HG02938 (cell line): ENCODE measurements at regions not wholly inside any gene's neighbourhood (a gene's known extent, or its start where the extent isn't known, plus 50 kb on each side); places are given as distances from the start of the nearest gene placed in this dataset.
"Not testable (repeated sequence)": the region's sequence is repeated elsewhere in the genome, so short reads cannot be mapped to it uniquely, and the experiment has no call there.

Experiments
- ATAC-seq: cut with Tn5 transposase; IDR thresholded peaks from one replicate; pipeline ENCODE4 v1.9.1; 2021; ENCODE audit warnings: mild to moderate bottlenecking, moderate library complexity; ENCODE audit not compliant: unreplicated experiment

DNA sequence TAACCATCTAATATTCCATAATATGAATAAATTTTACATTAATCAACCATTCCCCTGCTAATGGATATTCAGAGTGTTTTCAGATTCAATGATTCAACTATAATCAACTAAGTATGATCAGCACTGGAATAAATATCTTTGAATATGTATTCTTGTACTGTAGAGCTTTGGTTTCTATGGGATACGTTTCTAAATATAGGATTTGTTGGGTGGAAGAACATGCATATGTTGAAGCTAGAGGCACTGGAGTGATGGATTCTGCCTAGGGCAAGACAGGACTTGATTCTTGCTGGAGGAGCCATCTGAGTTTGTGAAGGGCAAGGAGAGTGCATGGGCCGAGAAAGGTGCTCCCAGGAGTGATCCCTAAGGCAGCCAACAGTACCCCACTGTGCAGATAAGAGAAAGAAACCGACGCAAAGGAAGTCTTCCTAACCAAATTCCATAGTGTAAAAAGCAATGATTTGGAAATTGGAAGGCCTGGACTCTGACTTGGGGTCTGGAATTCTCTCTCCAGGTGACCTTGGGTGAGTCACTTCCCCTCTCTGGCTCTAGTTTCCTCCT is 418.7 kb downstream of the PREX1 start:
- ATAC-seq = no peak

DNA sequence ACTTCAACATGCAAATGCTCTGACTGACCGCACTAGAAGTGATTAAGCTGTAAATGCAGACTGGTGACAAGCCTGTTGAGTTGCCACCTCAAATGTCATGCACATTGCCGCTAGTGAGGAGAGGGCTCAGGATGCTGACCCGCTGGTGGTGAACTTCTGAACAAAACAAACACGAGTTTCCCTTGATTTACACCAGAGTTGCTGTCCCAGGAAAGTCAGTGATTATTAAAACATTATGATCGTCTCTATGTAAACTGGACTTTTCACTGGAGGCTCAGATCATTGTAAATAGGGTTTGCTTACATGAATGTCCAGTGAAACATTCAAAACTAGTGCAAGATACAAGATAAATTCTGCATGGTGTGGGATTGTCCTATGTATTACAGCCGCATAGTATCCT is 420.1 kb downstream of the PREX1 start:
- no peak for ATAC-seq

DNA sequence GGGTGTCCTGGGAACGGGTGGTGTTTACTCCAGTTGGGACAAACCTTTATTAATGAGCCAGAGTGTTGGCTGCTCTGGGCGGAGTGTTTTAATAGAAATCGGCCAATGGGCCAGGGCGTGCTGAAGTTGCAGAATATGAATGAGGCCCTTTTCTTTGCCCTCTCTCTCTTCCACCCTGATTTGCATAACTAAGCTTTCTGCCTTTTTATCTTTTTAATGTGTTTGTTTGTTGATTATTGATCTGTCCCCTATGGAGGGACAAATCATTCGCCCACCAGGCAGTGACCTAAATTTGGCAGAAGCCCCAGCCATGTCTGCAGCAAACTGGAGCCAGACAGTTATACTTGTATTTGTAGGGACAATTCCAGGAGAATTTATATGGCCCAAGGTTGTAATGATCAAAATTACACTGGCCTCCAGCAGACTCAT is 420.9 kb downstream of the PREX1 start:
- no peak for ATAC-seq

DNA sequence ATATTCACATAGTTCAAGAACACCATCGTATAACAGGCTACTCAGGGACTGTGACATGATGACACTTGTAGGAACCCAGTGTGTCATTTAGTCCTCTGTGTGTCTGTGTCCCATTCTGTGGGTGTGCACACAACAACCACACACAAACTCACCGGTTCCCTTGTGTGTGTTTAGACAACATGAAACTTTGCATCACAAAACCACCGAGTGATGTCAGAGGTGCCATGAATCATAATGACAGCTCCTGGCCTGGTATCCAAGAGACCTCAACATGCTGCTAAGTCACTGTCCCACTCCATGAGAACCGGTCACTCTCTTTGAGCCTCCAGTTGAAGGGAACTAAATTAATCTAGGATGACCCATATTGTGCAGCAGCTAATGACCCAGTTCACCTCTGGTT is 421.3 kb downstream of the PREX1 start:
- no peak for ATAC-seq

DNA sequence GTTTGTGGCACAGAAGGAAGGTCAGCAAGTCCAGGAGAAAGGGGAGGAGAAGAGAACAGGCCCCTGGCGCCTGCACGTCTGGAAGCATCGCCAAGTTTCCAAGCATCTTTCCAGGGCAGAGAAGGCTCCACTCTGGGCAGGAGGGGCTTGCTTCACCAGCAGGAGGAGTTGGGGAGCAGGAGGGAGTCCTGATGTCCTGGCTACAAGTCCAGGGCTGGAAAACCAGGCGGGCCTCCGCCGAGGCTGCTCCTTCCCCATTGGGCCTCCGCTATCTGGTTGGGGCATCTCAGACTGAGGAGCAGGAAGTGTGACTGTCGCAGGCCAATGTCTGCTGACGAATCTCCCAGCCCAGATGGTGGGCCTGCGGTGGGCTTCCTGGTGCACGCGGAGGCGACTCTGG is 421.9 kb downstream of the PREX1 start:
- no peak for ATAC-seq

DNA sequence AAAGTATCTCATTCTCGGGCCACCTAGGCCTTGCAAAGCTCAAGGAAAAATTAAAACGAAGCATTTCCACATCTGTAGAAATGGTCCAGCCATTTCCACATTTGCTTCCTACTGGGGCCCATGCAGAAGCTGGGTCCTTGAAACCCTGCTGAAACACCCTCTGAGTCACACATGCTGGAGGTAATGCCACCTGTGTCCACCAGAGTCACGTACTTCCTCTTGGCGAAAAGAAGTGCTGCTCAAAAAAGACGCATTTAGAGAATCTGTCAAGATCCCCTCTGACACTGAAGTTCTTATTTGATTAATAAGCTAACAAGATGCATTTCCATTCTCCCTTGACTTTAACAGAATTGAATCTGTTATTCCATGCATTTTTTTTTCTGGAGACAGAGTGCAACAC is 423.2 kb downstream of the PREX1 start:
- no peak for ATAC-seq

DNA sequence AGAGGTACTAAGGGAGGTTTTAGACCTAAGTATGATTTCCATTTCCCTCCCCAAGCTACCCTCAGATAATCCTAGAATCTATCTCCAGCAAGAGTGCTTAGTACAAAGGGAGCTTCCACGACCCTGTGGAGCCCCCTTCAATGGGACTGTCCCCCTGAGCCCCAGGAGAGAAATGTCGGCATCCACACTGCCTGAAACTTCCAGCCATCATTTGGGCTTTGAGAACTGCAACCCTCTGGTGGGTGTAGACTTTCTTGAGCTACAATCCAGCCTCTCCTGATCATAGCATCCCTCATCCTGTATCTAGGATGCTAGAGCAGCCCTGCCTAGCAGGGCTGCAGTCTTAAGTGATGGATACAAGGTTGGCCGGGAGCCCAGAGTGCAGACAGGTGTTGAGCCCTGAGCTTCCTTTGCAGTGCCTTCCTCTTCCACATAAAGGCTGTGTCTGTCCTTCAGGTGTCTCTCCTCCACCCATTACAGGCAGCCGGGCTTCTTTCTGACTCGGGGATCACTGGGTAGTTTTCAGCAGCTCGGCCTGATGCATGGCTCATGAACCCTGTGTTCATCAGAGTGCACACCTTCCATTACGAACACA is 424.5 kb downstream of the PREX1 start:
- no peak for ATAC-seq

DNA sequence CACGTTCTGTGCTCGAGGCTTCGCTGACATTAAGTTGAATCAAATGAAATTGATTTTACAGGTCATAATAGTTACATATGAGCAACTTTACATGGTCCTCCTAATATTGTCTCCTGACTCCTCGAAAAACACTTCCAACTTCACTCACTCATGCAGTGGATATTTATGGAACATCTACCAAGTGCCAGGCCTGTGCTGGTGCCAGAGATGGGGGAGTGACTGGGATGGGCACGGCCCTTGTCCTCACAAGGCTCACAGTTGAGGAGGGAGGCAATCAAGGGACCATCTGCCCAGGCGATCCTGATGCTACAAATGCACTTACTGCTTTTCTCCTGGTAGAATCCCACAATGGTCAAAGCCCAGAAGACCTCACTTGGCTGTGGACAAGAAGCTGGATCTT is 426.4 kb downstream of the PREX1 start:
- no peak for ATAC-seq

DNA sequence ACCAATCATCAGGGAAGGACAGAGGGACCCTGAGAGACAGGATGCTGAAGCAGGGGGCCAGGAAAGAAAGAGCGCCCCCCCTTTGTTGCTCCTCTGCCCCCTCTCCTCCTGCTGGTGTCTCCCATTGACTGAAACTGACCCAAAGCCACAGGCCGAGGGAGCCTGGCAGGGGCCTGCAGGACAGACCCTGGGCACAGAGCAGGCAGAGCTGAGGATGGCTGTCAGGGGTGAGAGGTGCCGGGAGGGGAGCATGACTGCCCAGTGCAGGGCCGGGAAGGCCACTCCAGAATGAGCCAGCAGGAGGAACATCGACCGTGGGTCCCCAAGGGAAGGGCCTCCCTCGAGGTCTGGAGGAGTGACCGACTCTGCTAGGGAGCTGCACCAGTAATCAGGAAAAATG is 427.8 kb downstream of the PREX1 start:
- ATAC-seq = no peak

DNA sequence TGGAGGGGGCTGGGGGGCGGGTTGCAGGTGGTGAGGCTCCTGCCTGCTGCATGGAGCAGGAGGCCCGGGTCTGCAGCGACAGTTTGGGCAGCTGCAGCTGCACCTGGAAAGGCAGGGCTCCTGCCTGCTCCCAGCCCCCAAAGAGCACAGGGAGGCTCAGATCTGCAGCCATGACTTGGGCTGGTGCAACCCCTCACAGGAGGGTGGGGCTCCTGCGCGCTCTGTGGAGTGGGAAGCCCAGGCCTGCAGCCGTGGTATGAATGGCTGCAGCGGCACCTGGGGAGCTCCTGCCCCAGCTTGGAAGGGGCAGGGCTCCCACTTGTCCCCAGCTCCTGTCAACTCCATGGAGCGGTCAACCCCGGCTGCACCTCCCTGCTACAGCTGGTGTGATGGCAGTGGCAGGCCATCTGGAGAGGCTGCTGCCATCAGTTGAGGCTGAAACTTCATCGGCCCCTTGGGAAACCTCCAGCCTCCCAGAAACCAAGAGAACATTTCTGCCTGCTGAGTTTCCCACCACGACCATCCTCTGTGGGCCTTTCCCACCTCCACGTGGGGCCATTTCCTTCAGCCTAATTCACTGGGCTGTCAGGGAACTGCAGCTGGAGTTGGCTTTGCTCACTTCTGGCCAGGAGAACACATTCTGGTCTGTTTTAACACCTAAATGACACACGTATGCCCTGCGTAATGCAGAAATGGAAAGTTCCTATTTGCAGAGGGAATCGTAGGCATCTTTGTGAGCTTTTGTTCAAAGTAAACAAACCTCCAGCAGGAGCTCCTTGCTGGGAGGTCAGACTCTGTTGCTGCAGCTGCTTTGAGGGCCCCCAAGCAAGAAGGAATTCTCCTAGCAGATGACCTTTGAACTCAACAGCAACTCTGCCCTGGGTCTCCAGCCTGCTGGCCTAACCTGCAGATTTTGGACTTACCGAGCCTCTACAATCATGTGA is 429.0 kb downstream of the PREX1 start:
- ATAC-seq = no peak

DNA sequence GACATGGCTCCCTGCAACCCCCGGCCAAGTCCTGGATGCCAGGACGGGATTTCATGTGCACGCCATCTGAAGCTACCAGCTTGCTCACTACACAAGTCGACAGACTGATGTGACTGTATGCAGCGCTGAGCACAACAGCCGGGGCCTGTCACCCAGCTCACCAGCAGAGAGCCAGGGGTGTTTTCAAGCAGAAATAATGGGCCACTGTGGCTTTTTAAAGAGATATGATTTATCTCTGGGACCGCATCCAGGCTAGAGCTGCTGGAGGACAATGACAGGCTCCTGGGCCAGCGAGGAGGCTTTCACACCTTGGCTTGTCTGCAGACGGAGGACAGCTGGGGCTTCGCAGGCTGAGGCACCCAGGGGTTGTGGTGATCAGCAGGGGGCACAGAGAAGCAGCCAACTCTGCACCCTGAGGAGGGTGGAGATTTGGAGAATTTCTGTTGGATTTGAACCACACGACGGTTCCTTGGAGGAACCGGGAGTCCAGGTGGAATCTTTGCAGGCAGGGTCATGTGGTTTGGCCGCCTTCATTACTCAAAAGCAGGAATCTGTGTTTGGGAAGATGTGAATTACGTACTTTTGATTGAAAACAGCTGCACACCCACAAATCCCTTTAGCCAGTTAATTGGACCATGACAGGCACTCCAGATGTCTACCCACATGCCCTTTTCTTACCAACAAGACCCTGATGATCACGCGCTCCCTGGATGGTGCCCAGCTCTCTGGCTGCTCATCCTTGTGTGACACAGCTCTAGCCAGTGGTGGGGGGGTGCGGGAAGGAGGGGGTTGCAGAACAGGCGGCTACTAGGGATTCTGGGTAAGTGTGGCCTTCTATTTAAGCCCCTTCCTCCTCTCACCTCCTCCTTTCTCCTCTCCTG is 430.6 kb downstream of the PREX1 start:
- ATAC-seq = not testable (repeated sequence)

DNA sequence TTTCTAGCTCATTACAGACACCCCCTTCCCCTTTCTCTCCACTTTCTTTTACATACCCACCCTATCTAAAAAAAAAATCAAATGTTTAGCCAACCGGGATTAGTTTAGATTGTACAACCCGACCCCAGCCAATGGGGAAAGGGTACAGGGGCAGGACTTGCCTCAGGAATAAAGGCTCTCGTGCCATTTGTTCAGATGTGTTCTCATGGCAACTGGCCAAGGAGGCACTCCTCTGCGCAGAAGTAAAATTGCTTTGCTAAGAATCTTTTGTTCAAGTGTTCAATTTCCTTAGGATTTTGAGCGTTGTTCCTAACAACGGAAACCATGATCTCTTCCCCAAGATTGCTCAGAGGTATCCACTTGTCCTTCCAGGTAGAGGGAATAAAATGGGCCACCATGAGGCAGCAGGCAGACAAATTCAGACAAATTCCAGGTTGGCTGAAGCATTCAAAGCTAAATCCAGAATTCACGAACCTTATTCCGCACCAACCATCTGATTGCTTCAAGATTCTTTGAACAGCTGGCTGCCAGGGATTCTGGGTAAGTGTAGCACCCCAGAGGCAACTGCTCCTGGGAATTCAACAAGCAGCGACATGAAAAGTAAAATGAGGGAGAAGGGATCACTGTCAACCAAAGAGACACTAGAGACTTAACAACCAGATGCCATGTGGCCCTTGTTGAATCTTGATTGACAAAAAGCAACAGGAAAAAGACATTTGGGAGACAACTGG is 431.8 kb downstream of the PREX1 start:
- no peak for ATAC-seq

DNA sequence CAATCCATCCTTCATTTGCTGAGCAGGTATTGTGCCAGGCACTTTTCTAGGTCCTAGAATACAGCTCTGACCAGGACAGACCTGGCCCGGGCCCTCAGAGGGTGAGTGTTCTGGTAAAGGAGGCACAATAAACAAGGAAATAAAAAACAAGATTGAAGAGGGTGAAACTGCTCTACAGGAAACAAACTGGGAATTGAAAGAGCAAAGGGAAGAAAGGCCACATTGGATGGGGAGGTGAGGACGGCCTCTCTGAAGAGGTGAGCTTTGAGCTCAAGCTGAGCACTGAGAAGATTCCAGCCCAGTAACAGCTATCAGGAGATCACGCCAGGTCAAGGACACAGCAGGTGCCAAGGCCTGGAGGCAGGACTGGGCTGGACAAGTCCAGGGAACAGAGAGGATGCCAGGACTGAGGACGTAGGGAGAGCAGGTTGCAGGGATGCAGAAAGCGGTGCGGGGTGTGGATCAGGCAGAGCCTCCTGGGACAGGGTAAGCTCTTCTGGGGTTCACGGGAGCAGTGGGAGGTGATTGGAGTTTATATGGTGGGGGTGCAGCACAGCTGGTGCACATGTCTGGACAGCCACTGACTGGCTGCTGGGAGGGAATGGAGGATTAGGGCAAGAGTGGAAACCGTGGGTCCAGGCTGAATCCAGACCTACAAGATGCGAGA is 433.3 kb downstream of the PREX1 start:
- ATAC-seq = no peak

DNA sequence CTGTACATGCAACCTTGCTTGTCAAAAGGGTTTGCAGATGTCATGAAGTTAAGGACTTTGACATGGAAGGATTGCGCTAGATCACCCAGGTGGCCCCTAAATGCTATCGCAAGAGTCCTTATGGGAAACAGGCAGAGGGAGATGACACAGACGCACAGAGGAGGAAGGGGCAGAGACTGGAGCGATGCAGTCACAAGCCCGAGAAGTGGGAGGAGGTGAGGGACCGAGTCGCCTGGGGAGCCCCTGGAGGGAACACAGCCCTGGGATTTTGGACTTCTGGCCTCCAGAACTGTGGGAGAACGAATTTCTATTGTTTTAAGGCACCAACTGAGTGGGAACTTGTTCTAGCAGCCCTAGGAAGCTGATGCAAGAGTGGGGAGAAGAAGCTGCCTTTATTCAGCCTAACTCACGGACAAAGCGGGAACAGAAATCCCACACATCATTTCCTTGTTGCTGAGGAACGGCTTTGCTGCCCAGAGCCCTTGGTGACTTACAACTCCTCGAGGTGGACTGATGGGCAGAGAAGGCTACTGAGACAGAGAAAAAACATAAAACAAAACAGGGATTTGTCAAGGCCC is 434.0 kb downstream of the PREX1 start:
- no peak for ATAC-seq

DNA sequence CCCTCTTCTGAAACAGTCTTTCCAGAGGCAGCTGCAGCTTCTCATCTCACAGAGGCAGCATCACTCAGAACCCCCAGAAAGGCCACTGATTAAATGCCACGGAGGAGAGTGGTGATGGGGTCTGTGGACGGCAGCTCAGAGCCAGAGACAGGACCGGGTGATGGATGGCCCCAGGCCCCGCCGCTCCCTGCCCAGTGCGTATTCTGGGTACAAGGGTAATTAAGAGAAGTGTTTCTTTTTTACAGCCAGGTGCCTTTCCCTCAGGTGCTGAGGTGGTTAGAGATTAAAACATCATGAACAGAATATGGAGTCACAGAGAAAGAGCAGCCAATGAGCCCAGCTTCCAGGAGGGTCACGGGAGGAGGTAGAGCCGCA is 434.5 kb downstream of the PREX1 start:
- ATAC-seq = no peak

DNA sequence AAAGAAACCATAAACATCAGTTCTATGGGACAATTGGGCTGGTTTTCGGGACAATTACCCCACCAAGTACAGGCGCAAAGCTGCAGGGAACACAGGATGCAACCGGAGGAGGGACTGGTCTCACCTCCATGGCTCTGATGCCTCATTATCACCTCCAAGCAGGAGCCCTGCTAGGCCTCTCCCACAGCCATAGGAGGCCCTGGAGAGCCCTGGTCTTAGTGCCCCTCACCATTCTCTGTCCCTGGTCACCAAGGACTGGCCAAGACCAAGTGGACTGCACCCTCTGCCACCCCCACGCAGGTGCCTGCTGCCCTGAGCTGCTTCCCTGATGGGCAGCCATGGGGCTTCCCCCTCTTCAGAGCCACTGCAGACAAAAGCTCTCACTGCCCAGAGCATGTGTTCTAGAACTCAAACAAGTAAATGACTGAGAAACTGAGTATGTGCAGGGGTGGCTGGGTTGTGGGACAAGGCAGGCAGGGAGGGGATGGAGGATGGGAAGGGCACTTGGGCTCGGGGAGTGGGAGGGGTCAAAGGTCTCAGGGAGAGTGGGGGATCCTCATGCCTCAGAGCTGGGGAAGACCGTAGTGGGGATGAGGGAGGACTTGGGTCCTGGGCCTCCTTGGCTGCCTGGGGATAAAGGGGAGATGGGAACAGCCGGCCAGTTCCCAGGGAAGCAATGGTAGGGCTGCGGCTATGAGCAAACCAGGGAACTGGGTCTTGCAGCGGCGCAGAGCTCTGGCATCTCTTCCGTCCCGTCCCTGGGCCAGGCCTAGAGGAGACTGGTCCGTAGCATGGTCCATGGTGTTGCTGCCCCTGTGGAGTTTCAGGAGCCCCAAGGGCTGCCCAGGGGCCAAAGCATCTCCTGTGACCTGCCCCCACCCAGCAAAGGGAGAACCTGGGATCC is 435.1 kb downstream of the PREX1 start:
- no peak for ATAC-seq

DNA sequence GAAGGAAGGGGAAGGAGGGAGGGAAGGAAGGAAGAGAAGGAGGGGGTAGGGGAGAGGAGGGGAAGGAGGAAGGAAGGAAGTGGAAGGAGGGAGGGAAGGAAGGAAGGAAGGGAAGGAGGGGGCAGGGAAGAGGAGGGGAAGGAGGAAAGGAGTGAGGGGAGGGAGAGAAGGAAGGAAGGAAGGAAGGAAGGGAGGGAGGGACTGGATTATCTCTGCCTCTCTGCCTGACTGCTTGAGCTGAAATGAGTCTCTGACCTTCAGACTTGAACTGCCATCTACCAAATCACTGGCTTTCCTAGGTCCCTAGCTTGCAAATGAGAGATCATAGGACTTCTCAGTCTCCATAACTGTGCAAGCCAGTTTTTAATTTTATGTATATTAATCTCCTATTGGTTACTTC is 436.8 kb downstream of the PREX1 start:
- no peak for ATAC-seq

DNA sequence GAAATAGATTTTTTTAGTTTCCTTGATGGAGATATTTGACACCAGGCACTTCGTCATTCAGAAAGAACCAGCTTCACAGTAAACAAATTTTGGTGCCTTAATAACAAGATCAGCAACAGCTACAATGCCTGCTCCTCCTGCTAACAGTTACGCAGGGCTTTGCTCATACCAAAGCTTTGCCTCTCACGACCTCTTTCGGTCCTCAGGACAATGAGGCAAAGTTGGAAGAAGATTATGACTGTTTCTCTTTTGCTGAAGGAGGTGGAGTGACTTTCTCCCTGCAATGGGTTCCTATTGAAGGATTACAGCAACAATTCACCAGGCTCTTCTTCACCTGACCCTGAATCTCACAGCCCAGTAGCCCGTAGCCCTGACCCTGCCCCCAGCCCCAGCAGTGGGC is 440.1 kb downstream of the PREX1 start:
- ATAC-seq = no peak

DNA sequence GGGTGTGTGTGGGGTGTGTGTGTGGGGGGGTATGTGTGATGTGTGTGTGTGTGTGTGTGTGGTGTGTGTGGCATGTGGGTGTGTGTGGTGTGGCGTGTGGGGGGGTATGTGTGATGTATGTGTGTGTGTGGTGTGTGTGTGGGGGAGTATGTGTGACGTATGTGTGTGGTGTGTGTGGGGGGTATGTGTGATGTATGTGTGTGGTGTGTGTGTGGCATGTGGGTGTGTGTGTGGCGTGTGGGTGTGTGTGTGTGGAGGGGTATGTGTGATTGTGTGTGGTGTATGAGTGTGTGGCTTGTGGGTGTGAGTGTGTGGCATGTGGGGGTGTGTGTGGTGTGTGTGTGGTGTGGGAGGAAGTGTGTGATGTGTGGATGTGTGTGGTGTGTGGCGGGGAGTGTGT is 442.3 kb downstream of the PREX1 start:
- no peak for ATAC-seq
